H1 (cell line): ENCODE measurements at regions not wholly inside any gene's neighbourhood (a gene's known extent, or its start where the extent isn't known, plus 50 kb on each side); places are given as distances from the start of the nearest gene placed in this dataset.

ENCODE experiments used
- CTCF ChIA-PET: fragments of 300-600 bp; sonication (Branson Sonifier 250); formaldehyde crosslinking; loops from one replicate; lab custom pipeline; 2021; ENCODE audit not compliant: partially characterized antibody; lab: Charles Lee
- POLR2A ChIA-PET: fragments of 300-600 bp; sonication (Branson Sonifier 250); formaldehyde crosslinking; loops from one replicate; lab custom pipeline; 2021; ENCODE audit warnings: inconsistent platforms; ENCODE audit not compliant: partially characterized antibody; lab: Charles Lee
- DNase-seq, 2 experiments: peaks; one replicate each; pipeline versions ENCODE4 v3.0.0 to v3.0.0-alpha.2; 2010 to 2022; ENCODE audit warnings: low spot score in 2 of 2, low read depth in 1 of 2, mixed read lengths in 1 of 2
- FAIRE-seq: peaks from 2 replicates; lab custom pipeline; 2011; peaks lifted over from hg19 to GRCh38; lab: Jason Lieb, UNC
- H2AFZ ChIP-seq: 2 replicates; pipeline ENCODE4 v1.8.1; 2012; ENCODE audit warnings: low read length, inconsistent platforms
- H2AK5ac ChIP-seq: 2 replicates; pipeline ENCODE4 v1.6.1; 2013; ENCODE audit warnings: low read depth, low read length
- H2BK120ac ChIP-seq: replicated peaks from 2 replicates; pipeline ENCODE3; 2013; ENCODE audit warnings: low read depth, low read length, inconsistent platforms
- H2BK12ac ChIP-seq: 2 replicates; pipeline ENCODE4 v1.6.1; 2013; ENCODE audit warnings: low read depth, low read length
- H2BK15ac ChIP-seq: 2 replicates; pipeline ENCODE4 v1.6.1; 2013; ENCODE audit warnings: low read length
- H2BK20ac ChIP-seq: 2 replicates; pipeline ENCODE4 v1.6.1; 2013; ENCODE audit warnings: low read length
- H2BK5ac ChIP-seq: 2 replicates; pipeline ENCODE4 v1.6.1; 2013; ENCODE audit warnings: low read depth, low read length
- H3K14ac ChIP-seq: 2 replicates; pipeline ENCODE4 v1.6.1; 2013; ENCODE audit warnings: inconsistent platforms; ENCODE audit not compliant: insufficient read length
- H3K18ac ChIP-seq: 2 replicates; pipeline ENCODE4 v1.6.1; 2013; ENCODE audit warnings: low read length; ENCODE audit errors: extremely low read depth
- H3K23ac ChIP-seq: 2 replicates; pipeline ENCODE4 v1.6.1; 2013; ENCODE audit warnings: inconsistent platforms; ENCODE audit not compliant: insufficient read length
- H3K23me2 ChIP-seq: 2 replicates; pipeline ENCODE4 v1.6.1; 2013; ENCODE audit warnings: low read depth, low read length
- H3K27ac ChIP-seq: 2 replicates; pipeline ENCODE4 v1.6.1; 2011; ENCODE audit warnings: low read depth, low read length, inconsistent platforms
- H3K27me3 ChIP-seq, 4 experiments: replicated peaks in 1 of 4; 1 replicate in 1 of 4; 2 replicates in 3 of 4; pipeline versions ENCODE4 v1.6.1 to v1.8.1; 2011 to 2013; ENCODE audit warnings: low read length in 3 of 4, mild to moderate bottlenecking in 3 of 4, inconsistent platforms in 2 of 4, mixed read lengths in 2 of 4, moderate library complexity in 1 of 4; ENCODE audit not compliant: control insufficient read depth in 3 of 4, insufficient read depth in 3 of 4; ENCODE audit errors: extremely low read depth in 1 of 4
- H3K36me3 ChIP-seq, 4 experiments: 2 replicates each; pipeline versions ENCODE4 v1.6.1 to v1.8.1; 2011 to 2013; ENCODE audit warnings: mild to moderate bottlenecking in 4 of 4, low read length in 3 of 4, moderate library complexity in 2 of 4, control low read depth in 1 of 4, inconsistent platforms in 1 of 4; ENCODE audit not compliant: insufficient read depth in 4 of 4, control insufficient read depth in 2 of 4
- H3K4ac ChIP-seq: replicated peaks from 2 replicates; pipeline ENCODE3; 2013; ENCODE audit warnings: low read length, low read depth, mixed read lengths, inconsistent platforms; ENCODE audit not compliant: insufficient read length
- H3K4me1 ChIP-seq, 4 experiments: replicated peaks in 1 of 4; 1 replicate in 1 of 4; 2 replicates in 3 of 4; pipeline versions ENCODE4 v1.6.1 to v1.8.1; 2011 to 2013; ENCODE audit warnings: low read length in 3 of 4, inconsistent platforms in 2 of 4, mixed read lengths in 1 of 4; ENCODE audit not compliant: insufficient read depth in 4 of 4, control insufficient read depth in 3 of 4
- H3K4me2 ChIP-seq, 2 experiments: 2 replicates each; pipeline versions ENCODE4 v1.6.1 to v1.8.1; 2011 to 2013; ENCODE audit warnings: low read depth in 2 of 2, low read length in 2 of 2, control low read depth in 1 of 2, inconsistent platforms in 1 of 2, mild to moderate bottlenecking in 1 of 2; ENCODE audit not compliant: insufficient read depth in 1 of 2
- H3K4me3 ChIP-seq, 4 experiments: fragments of 200-600, 300-600 bp in 1 of 4; sonication (generic), shearing (Covaris generic), sonication (Bioruptor Twin) in 1 of 4; 2 replicates each; pipeline versions ENCODE4 v1.5.1 to v1.8.1; 2011 to 2016; ENCODE audit warnings: low read length in 4 of 4, low read depth in 3 of 4, control low read depth in 2 of 4, inconsistent platforms in 2 of 4, mild to moderate bottlenecking in 2 of 4, mixed read lengths in 1 of 4, moderate library complexity in 1 of 4; ENCODE audit not compliant: insufficient read depth in 2 of 4; ENCODE audit errors: extremely low read depth in 1 of 4
- H3K56ac ChIP-seq: replicated peaks from 2 replicates; pipeline ENCODE3; 2013; ENCODE audit warnings: low read depth, mild to moderate bottlenecking, mixed read lengths, low read length, inconsistent platforms; ENCODE audit not compliant: insufficient read length
- H3K79me1 ChIP-seq: 2 replicates; pipeline ENCODE4 v1.6.1; 2013; ENCODE audit warnings: low read depth, low read length, control low read depth
- H3K79me2 ChIP-seq, 2 experiments: 2 replicates each; pipeline versions ENCODE4 v1.6.1 to v1.8.1; 2012 to 2013; ENCODE audit warnings: low read length in 2 of 2, mild to moderate bottlenecking in 2 of 2, inconsistent platforms in 1 of 2; ENCODE audit not compliant: insufficient read depth in 2 of 2, control insufficient read depth in 1 of 2
- H3K9ac ChIP-seq, 4 experiments: replicated peaks in 1 of 4; 1 replicate in 1 of 4; 2 replicates in 3 of 4; pipeline versions ENCODE4 v1.6.1 to v1.8.1; 2011 to 2013; ENCODE audit warnings: low read depth in 3 of 4, low read length in 3 of 4, control low read depth in 2 of 4, mild to moderate bottlenecking in 2 of 4, moderate library complexity in 2 of 4, inconsistent platforms in 1 of 4; ENCODE audit errors: extremely low read depth in 1 of 4
- H3K9me3 ChIP-seq, 2 experiments: 2 replicates each; pipeline versions ENCODE4 v1.6.1 to v1.8.1; 2012 to 2013; ENCODE audit warnings: mild to moderate bottlenecking in 2 of 2, moderate library complexity in 2 of 2, control low read depth in 1 of 2, inconsistent platforms in 1 of 2, low read depth in 1 of 2, low read length in 1 of 2, mixed read lengths in 1 of 2; ENCODE audit not compliant: insufficient read depth in 2 of 2
- H4K20me1 ChIP-seq, 2 experiments: replicated peaks in 1 of 2; 2 replicates each; pipeline versions ENCODE3 to v1.8.1; 2011 to 2013; ENCODE audit warnings: inconsistent platforms in 2 of 2, low read length in 2 of 2, mild to moderate bottlenecking in 1 of 2; ENCODE audit not compliant: insufficient read depth in 2 of 2, control insufficient read depth in 1 of 2
- H4K5ac ChIP-seq: 2 replicates; pipeline ENCODE4 v1.6.1; 2013; ENCODE audit warnings: low read length, low read depth, mixed read lengths, inconsistent platforms; ENCODE audit not compliant: insufficient read length
- H4K8ac ChIP-seq: 2 replicates; pipeline ENCODE4 v1.8.0; 2013; ENCODE audit warnings: mild to moderate bottlenecking, moderate library complexity, low read length, inconsistent platforms; ENCODE audit not compliant: insufficient read depth; ENCODE audit errors: extremely low read depth
- H4K91ac ChIP-seq: replicated peaks from 2 replicates; pipeline ENCODE3; 2013; ENCODE audit warnings: low read length, mixed read lengths, inconsistent platforms; ENCODE audit not compliant: insufficient read length
- JUND ChIP-seq: IDR thresholded peaks from 2 replicates; pipeline ENCODE4 v1.6.1; 2011; ENCODE audit warnings: mild to moderate bottlenecking, improper control_type of control experiment, low read length
- KDM5A ChIP-seq: fragments of 200-600 bp; IDR thresholded peaks from 2 replicates; pipeline ENCODE4 v1.7.1; 2012; ENCODE audit warnings: mild to moderate bottlenecking, low read length, inconsistent platforms, mixed read lengths
- POLR2AphosphoS5 ChIP-seq: IDR thresholded peaks from 2 replicates; pipeline ENCODE4 v1.6.1; 2011; ENCODE audit warnings: low read depth, low read length
- SIRT6 ChIP-seq: IDR thresholded peaks from one replicate; pipeline ENCODE4 v1.7.1; 2012; ENCODE audit warnings: low read length, inconsistent platforms
- SRF ChIP-seq: IDR thresholded peaks from 2 replicates; pipeline ENCODE4 v1.6.1; 2011; ENCODE audit warnings: mild to moderate bottlenecking, low read depth, low read length, moderate library complexity
- WGBS, 2 experiments: shearing (Covaris generic) in 1 of 2; methylation state at CpG; one replicate each; pipeline versions ENCODE4 v1.1.6 to v1.1.7; 2013 to 2015; ENCODE audit warnings: low lambda C conversion rate in 2 of 2, mixed read lengths in 2 of 2, inconsistent platforms in 1 of 2, low coverage in 1 of 2, missing lambda C conversion rate in 1 of 2; ENCODE audit not compliant: insufficient replicate concordance in 2 of 2, insufficient coverage in 1 of 2, insufficient read length in 1 of 2; ENCODE audit errors: extremely low coverage in 1 of 2, missing lambda C conversion rate in 1 of 2; 5-methylcytosine and 5-hydroxymethylcytosine counted together
- TF ChIP-seq, protein P1 (sequence below): IDR thresholded peaks from 2 replicates; pipeline ENCODE4 v1.6.1; 2012; ENCODE audit warnings: inconsistent platforms

DNA sequence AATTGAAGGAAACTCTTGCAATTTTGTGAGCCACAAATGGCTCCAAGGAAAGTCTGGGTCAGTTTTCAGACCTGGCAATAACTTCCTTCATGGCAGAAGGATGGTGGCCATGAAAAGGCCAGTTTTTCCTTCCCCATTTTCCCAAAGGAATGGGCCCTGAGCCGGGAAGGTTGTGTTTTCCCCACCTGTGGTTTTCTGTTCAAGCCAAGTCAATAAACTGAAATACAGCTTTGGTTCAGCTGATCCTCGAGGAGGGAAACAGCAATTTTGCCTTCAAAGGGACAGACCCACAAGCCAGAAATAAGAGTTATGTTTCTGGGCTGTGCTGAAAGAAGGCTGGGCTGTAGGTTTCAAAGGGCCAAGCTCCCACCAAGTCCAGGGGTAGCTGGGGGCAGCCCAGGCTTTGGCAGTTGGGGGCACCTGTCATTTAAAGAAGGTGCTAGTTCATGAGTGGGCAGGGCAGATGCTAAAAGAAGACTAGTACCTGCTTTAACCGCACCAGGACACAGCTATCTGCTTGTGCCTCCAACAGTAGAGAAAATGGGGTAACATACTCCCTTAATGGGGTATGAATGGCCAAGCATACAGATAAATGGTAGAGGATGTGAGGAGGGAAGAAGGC is 97.0 kb downstream of the TTC32 start:
- Histone ChIP-seq H3K56ac (no peak overlapping the region), H3K9me3 (no peaks in the 10 kb centered on the region), H3K4me3 (no peak overlapping the region), H2AK5ac (no peak overlapping the region), H2BK5ac (no peak overlapping the region), H3K79me1 (no peaks in the 10 kb centered on the region), H4K5ac (no peak overlapping the region), H3K27ac (no peak overlapping the region), H3K4ac (no peak overlapping the region), H3K36me3 (no peaks in the 10 kb centered on the region), H2AFZ (no peak overlapping the region), H3K18ac (no peak overlapping the region), H2BK120ac (no peak overlapping the region), H2BK15ac (no peak overlapping the region), H3K23me2 (no peaks in the 10 kb centered on the region), H2BK20ac (no peak overlapping the region), H3K14ac (no peak overlapping the region), H4K8ac (no peak overlapping the region), H2BK12ac (no peak overlapping the region), H4K20me1 (no peaks in the 10 kb centered on the region), H3K23ac (no peak overlapping the region), H3K4me2 (no peak overlapping the region), H3K4me1 (no peaks in the 10 kb centered on the region), H4K91ac (no peak overlapping the region), H3K9ac (no peak overlapping the region), H3K27me3 (no peaks in the 10 kb centered on the region; a peak in 1 of 7 replicates), H3K79me2 (no peaks in the 10 kb centered on the region)
- CTCF ChIA-PET = interaction anchor here (0.6 to 0.9 kb wide), 4 partner anchors 58 to 145 kb away, joined by 3 to 4 read pairs (median 4); no protein-coding TSS in a partner anchor
- no peak for TF ChIP-seq POLR2AphosphoS5
- TF ChIP-seq, protein P1, sequence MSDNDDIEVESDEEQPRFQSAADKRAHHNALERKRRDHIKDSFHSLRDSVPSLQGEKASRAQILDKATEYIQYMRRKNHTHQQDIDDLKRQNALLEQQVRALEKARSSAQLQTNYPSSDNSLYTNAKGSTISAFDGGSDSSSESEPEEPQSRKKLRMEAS = no peak
- no peak for TF ChIP-seq SRF
- TF ChIP-seq JUND = no peak
- TF ChIP-seq KDM5A = no peak
- no peak for TF ChIP-seq SIRT6
- FAIRE-seq = no peak
- no peak for DNase-seq
- WGBS, 2 experiments = 93% methylated on average over 3 of the region's 3 CpGs; no CpG with 5 or more reads in 1 of the 2 experiments
- POLR2A ChIA-PET = no interaction called here
